HG02852 (cell line): ENCODE measurements at regions not wholly inside any gene's neighbourhood (a gene's known extent, or its start where the extent isn't known, plus 50 kb on each side); places are given as distances from the start of the nearest gene placed in this dataset.

Experiments used
- ATAC-seq: cut with Tn5 transposase; IDR thresholded peaks from one replicate; pipeline ENCODE4 v1.9.1; 2021; ENCODE audit warnings: mild to moderate bottlenecking, moderate library complexity; ENCODE audit not compliant: unreplicated experiment

- ATAC-seq = peak; percentile 79
These were observed 91.6 kb downstream of the TMX3 start for GRCh38 chr18:68623342-68623741.

GRCh38 chr18:68611311-68611710 is 103.6 kb downstream of the TMX3 start:
- ATAC-seq = no peak

DNA sequence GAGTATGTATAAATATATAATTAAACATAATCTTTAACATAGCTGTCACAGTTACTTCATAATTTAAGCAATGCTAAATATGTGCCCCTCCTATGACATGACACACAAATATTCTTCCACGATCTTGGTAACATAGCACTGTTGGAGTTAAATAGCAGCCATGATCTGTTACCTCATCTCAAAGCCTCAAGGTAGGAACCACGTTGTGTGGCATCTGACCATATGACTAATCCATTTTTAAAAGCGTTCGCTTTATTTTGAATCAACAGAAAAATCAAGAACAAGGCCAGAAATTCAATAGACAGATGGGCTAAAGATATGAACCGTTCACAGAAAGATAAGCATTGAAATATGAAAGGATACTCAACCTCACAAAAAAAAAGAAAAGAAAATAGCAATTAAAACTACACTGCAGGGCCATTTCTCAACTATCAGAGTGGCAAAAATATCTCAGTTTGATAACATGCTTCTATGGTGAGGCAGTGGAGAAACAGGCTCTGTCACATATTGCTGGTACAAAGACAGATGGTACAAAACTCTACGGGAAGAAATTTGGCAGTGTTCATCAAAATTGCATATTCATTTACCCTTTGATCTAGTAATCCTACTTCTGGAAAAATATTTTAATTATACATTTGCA is 105.9 kb downstream of the TMX3 start:
- no peak for ATAC-seq

DNA sequence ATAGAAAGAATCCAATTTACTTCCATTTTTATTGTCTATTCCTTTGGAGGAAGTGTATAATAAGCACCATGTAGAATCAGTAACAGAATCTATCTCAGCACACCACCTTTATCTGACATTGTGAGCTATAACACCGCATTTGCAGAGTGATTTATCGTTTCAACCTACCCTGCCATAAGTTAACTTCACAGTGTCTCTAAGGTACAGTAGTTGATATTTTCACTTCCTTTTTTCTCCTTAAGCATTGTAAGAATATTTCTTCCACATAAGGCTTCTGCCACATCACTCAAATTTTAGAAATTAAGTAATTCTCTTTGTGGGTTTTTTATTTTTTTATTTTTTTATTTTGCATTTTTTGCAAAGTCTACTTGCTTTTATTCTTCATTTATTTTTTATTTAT is 107.1 kb downstream of the TMX3 start:
- ATAC-seq = no peak

DNA sequence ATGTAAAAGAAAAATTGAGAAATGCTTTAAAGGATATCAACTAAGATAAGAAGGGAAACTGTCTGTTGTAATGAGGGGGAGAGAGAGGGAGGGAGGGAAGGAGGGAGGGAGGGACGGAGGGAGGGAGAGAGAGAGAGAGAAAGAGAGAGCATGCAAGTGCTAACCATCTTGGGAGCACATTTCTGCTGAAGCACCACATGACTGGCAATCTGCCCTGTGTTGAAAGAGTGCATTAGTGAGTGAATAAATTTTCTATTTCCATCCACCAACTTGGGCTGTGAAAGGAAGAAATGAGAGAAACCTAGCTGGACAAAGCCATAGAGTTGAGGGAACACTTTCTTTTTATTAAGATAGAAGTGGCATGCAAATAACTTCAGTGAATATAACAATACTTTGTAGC is 110.7 kb downstream of the TMX3 start:
- no peak for ATAC-seq

- no peak for ATAC-seq
These were observed 118.9 kb downstream of the TMX3 start for GRCh38 chr18:68596016-68596415.

DNA sequence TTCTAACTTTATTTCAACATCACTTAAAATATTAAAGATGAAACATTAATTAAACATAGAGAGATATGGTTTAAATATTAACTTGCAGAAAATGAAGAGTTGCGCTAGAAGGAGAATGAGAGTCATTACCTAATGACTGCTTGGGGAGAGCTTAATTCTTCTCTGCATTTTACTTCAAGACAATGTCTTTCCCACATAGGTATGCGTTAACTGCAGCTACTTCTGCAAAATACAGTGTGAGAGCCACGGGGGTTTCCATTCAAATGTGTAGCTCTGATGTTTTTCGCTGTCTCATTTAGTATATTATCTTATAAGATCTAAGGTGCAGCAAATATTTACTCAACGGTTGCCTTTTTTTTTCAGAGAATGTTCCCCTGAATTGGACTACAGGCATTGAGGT is 126.7 kb downstream of the TMX3 start:
- ATAC-seq = no peak

DNA sequence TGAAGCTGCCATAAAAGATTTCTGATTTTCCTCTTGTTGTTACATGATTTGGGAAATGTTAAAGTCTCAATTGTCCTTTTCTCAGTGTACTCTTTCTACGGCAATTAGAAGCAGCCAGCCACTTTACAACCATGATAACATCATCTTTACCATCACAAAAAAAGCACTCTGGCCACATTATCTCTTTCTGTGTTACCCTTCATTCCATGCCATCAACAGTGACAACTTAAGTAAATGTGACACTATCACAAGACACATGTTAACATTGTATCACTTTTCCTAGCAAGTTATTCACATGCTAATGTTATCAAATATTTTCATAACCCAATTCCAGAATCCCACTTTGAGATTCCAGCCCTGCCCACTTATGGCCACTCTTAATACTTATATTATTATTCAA is 131.2 kb downstream of the TMX3 start:
- no peak for ATAC-seq

GRCh38 chr18:68574311-68574710 is 140.6 kb downstream of the TMX3 start:
- no peak for ATAC-seq

GRCh38 chr18:68569936-68570335 is 145.0 kb downstream of the TMX3 start:
- ATAC-seq = no peak

GRCh38 chr18:68568364-68569155 is 146.3 kb downstream of the TMX3 start:
- no peak for ATAC-seq

DNA sequence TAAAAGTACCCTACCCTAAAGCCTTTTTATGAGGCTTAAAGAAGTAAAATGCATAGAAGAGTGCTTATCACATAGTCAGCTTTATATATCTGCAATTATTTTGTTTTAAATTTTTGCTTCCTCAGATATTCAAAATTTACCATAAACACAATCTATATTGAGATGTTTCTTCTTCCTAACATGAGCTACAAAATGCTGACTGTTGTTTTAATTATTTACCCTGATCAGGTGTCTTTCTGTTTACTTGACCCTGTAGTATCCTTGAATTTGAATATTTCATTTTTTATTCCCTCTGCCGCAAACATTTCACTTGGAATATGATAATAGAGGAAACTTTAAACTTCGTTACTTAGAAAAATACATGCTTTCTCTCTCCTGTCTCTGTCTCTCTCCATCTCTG is 147.9 kb downstream of the TMX3 start:
- ATAC-seq = no peak

DNA sequence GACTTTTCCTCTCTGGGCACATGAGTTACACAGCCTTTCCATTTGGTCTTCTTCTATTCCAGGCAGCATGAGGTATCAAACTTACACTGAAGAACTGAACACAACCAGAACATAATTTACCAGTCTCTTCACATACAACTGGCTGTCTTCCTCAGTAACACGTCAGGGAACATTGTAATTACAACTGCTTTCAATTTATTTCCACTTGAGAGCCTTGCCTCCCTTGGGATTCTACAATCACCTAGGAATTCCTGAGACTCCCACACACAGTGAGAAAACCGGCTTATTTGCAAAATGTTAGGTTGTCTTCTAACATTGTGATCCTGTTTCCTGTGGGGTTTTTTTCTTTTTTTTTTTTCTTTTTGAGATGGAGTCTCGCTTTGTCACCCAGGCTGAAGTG is 149.9 kb downstream of the TMX3 start:
- ATAC-seq = no peak

GRCh38 chr18:68564351-68564750 is 150.6 kb downstream of the TMX3 start:
- no peak for ATAC-seq

- ATAC-seq = no peak
These were observed 154.8 kb downstream of the TMX3 start for GRCh38 chr18:68560128-68560527.

DNA sequence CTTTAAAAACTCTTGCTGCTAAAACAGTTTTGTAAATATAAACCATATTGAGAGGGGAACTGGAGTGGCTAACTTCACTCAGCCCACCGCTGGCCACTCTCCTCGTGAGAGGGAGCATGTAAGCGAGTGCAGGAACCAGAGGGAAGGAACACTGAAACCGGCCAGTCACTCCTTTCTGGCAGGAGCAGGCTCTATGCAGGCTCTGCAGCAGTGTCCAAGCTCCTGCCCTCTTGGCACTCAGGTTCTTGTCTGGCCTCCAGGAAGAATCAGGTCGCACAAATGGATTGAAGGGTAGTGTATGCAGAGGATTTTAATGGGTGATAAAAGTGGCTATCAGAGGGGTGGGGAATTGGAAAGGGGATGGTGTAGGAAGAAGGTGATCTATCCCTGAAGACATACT is 157.7 kb downstream of the TMX3 start:
- ATAC-seq = no peak

- ATAC-seq = no peak
These were observed 159.0 kb downstream of the TMX3 start for GRCh38 chr18:68555879-68556301.

DNA sequence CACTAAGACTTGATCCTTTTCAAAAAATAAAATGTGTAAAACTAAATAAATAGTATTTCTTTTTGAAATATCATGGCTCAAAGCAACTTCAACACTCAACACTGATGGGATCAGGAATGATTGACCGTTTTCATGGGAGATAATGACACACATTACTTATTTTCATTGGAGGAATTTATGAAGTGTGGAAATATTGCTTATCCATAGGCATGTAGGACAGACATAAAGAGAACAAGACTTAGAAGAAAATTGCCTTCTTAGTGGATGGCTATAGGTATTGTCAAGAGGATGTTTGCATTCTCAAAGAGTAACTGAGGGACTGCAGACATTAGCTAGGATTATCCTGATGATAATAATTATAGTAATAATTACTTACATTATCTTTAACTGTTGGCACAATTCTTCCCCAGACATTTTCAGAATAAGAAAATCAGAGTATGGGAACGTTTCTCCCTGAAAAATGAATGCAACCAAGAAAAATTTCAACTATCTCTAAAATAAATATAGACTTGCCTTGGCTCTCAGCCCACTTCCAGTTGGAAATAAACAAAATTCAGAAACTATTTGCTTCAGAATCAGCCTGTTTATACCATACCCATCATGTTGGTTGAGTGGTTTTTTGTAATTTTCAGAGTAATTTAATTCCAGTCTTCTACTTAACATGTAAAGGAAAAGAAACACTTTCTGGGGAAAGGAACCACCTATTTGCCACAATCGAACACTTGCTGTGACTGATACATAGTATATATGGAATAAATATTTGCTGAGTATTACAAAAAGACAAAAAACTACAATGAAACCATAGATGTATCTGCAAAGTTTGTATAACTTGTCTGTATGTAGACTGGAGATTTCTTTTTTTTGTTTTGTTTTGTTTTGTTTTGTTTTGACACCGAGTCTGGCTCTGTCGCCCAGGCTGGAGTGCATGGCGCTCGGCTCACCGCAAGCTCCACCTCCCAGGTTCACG is 165.7 kb downstream of the TMX3 start:
- no peak for ATAC-seq

GRCh38 chr18:68543344-68543743 is 171.6 kb downstream of the TMX3 start:
- no peak for ATAC-seq

GRCh38 chr18:68542846-68543245 is 172.1 kb downstream of the TMX3 start:
- no peak for ATAC-seq

DNA sequence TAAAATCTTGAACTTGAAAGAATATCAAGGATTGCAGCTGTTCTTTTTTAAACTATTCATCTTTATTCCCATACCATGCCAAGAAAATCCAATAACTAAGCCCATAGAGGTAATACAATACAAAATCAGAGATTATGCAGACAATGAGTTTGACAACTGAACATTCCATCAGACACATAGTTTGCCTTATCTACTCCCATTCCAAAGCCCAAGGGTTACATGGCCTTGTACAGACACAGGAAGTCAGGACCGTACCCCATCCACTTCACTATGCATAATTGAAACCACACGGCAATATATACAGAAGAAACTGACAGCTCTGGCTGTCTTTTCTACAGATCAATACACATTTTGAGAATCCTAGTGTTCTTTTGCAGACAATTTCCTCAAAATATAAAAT is 181.3 kb downstream of the TMX3 start:
- no peak for ATAC-seq
